Stimulated activated CD8-positive, alpha-beta memory T cell treated with anti-CD3 and anti-CD28 coated beads, Interleukin-12 subunit alpha, Interleukin-12 subunit beta, amount 100 ng/mL, for 4 hours (primary cell): ENCODE measurements at regions not wholly inside any gene's neighbourhood (a gene's known extent, or its start where the extent isn't known, plus 50 kb on each side); places are given as distances from the start of the nearest gene placed in this dataset.
"Not testable (repeated sequence)": the region's sequence is repeated elsewhere in the genome, so short reads cannot be mapped to it uniquely, and the experiment has no call there.

Source experiments
- DNase-seq: peaks from one replicate; pipeline ENCODE4 v3.0.0-alpha.2; 2020; ENCODE audit warnings: low read depth

DNA sequence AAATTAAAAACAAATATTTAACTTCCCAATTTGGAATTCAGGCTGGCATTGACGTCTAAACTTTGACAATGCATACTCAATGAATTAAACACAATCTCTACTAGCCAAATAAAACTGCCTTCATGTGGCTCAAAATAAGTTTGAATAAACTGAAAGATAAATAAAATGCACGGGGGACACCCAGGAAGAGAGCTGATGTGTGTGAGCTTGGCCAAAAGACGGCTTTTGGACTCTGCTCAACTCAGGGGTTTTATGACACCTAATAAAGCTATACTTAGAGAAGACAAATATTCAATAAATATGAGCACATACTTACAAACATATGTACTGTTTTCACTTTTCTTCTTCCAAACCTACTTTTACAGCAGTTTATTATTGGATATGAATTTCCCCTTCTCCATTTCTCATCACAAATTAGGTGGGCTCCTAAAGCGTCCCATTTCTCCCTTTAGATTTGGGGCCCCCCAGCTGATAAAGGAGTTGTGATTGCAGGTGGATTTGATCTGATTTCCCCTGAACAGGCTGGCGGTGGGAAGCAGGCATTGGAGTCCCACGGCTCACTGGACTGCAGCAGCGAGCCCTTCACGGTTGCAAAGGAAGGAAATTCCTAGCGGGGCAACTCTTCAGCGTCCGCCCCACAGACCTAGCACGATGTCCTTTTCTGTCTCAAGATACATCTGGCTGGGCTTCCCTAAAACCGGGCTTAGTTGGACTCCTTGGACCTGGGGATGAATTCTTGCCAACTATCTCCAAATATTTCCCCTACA, 79.6 kb downstream of the INSIG1 start:
- no peak for DNase-seq

DNA sequence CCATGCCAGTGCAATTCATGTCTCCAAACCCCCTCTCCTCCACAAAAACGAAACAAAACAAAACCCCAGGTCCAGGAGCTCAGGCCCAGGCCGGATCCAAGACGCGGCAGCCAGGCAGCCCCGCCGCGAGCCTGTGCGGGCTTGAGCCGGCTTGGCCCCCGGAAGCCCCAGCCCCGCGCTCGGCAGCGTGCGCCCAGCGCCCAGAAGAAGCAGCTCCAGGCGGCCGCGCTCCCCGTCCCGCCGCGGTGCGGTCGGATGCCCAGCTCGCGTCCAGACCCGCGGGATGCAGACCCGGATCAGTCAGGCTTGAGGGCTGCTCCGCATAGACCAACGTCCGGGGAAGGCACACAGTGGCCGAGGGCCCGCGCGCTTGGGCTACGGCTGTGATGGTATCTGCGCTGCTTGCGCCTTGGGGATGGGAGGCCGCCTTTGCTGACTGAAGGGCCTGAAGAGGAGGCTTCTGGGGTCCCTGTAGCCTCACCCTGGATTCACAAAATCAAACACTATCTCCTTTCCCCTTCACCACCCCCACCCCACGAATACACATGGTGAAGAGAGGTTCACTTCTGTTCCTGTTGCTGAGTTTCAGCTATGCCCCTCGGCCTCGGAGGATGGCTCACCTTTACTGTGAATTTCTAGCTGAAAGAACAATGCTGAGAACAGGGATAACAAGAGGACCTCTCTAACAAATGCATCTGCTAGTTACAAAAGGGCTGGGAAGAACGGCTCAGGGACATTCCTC, 79.9 kb upstream of the EN2 start:
- DNase-seq = no peak

DNA sequence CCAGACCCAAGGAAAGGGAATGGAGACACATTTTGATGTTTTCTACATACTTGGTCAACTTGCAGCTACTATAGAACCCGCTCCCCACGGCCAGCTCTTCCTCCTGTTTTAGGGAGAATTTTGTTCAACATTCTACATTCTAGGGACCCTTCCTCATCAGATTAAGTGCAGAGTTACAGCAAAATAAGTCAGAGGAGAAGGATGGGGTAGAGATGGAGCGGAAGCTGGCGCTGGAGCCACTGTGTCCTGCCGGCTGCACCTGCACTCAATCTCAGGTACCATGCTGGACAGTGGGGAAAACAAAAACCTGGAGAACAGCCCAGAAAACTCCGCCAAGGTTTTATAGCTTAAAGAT, 79.4 kb upstream of the EN2 start:
- DNase-seq = no peak

DNA sequence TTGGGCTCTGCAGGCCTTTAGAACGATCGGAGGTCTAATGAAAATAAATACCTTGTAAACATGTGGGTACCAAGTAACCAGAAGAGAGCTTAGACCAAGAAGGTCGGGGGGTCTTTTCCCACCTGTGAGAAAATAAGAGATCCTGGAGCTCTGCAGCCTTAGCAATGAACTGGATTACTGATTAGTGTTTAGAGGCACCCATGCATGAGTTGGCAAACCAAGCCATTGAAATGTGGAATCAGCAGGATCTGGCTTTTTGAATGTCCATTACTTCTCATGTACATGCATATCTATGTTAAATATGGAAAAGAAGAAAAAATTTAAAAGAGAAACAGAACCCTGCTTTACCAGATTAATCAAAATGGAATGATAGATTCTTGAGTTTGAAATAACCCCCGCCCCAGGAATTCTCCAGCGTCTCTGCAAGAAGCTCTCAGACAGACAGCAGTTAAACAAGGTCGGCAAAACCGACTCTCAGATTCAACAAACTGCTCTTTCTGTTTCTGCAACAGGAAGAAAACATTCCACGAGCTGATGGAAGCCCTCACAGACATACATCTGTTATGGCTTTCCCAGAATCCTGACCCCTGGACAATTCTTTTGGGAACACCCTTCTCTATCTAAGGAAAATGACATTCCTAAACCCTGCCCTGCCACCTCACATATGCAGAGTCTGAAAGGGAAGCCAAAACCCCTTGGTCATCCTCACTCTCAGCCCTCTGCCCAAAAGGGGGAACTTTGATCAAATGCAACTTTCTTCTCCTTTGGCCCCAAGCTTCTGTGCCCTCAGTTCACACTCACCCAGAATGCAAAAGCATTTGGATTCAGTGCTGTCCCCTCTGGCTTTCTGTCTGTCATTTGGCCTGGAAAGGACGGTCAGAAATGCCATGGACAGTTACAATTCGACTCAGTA, 78.7 kb upstream of the EN2 start:
- no peak for DNase-seq

DNA sequence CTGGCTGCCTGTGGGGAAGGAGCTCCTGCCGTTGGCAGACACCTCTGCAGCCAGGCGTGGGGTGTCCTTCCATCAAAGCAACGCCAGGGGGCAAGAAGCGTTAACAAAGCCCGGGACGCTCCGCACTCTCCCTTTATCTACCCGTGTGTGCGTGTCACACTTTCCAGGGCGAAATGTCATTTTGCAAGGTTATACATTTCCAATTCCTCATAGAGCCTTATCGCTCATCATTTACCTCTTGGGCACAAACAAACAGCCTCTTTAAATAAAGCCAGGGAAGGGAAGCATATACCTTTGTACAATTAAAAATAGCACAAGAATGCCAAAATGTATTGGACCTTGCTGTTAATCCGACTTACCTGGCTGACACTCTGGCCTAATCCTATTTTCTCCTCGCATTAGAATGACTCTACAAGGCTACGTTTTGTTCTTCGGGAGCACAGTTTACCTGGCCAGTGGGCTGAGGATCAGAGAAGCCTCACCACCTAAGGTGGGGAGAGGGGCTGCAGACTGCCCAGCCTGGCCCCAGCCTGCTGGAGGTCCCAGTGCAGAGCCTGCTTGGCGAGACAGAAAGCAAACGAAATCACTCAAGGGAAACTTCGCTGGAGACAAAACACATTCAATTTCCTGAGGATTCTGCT, 77.6 kb upstream of the EN2 start:
- DNase-seq = peak; percentile 24

DNA sequence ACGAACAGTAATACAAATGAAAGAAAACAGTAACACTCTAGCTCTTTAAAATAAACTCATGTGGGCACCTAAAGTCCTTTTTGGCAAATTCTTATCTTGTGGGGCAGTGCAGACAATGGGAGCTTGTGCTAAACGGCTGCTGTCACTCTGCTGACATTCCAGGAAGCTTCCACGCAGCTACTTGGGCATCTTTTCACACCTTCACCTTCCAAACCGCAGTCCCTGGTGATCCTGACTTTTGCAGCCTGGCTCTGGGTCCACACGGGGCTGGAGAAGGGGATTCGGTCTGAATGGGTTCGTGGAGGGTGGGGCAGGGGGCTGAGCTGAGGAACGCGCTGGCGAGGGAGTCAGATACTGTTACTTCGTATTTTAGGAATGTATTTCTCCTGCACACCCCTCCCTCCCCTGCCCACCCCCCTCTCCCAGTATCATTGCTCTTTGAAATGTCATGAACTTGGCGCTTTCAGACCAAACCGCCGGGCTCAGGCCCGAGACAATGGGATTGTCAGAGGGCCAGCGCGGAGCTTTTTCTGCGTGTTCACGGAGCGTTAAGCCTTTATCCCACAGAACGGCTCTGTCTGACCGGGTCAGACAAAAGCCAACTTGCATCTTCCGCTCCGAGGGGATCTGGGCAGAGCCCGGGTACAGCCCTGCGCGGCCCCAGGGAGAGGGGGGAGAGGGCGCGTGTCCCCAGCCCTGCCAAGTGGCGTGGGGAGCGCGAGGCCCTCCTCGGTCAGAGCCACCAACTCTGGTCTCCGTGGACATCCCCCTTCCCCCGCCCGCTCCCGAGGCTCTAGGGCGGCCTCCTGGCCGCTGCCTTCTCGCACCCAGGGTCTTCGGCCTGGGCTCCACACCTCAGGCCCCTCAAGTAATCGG, 76.7 kb upstream of the EN2 start:
- no peak for DNase-seq

DNA sequence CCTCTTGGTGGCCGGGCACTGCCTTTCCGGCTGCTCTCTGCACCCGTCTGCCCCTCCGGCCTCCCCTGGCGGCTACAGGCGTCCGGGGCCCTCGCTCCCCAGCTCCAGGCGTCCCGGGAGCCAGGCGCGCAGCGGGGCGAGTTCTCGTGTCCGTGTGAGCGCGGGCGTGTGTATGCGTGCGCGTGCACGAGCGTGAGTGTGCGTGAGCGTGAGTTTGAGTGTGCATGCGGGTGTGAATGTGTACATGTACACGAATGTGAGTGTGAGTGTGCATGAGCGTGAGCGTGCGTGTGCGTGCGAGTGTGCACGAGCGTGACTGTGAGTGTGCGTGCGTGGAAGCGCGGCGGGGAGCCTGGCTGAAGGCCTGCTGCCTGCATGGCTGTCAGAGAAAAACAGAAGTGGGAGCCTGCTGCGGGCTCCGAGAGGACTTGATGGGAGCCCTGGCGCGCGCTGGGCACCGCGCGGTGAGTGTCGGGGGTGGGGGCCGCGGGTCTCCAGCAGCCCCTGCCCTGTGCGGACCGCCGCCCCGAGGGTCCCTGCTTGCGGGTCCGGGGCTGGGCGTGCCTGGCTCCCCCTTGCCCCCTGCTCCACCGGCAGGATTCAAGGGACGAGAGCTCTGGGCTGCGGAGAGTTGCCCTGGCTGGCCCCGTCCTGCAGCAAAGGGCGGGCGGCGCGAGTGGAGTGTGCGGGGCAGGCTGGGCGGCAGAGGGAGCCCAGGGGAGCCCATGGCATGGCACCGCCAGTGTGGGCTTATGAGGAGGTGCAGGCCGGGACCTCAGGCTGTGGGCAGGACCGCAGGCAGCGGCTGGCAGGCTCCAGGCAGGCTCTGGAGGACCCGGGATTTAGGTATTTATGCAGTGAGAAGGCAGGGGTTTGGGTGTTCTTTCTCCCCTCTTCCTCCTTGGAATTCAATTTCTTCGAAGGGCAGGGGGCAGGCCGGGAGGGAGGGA, 75.8 kb upstream of the EN2 start:
- no peak for DNase-seq

DNA sequence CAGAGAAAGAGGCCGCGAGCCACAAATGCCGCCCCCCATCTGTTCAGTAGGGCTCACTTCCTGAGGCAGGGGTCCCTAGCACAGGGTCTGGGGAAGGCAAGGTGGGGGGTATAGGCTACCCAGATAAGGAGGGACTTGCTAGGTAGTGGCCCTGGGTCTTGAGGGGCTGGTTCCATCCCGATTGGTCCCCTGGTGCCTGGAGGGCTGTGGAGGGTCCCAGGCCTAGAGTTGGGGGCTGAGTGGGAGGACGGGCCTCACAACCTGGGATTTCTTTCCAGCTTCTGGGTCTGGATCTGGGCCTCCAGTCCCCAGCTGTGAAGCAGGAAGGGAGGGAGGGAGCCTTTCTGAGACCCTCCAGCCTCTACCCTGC, 75.1 kb upstream of the EN2 start:
- DNase-seq = no peak

DNA sequence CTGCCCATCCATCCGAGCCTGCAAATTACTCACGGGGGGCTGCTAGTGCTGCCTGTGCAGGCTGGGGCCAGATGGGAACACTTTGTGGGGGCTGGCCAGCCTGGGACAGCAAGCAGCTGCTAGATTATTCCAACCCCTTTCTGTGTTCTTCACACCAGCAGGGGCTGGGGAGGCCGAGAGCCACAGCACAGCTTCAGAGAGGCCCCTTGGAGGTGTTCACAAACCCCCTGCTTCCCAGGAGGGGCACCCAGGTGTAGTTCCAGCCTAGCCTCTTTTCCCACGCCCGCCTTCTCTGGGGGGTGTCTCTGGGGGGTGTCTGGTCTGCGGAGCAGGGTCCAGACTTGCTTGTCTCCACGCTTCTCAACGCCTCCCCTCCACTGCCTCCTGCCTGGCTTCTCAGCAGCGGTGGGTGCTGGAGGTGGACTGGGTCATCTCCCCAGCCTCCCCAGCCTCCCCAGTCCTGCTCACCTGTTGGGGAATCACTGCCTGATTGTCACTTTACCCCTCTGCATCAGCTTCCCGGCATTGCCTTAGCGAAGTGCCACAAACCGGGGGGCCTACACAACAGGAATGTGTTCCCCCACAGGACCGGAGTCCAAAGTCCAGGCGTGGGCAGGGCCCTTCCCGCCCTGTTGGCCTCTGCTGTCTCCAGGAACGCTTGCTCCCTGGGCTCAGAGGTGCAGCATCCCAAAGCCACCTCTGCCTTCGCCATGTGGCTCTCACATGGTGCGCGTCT, 74.0 kb upstream of the EN2 start:
- DNase-seq = no peak

DNA sequence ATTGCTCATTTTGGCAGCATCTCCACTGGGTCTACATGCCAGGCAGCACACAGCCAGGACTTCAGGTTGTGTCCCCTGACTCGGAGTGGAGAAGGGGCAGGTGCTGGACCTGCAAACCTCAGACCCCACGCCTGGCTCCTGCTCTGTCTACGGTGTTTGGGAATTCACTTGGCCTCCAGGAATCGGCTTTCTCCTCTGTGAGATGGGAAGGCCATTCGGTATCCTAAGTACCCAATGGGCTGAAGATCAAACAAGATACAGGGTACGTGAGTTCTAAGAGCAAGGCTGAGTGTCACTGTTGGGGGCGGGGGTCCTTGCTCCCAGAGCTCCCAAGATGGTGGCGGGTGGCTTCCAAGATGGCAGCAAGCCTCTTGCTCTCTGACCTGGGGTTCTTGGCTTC, 73.2 kb upstream of the EN2 start:
- DNase-seq = no peak

DNA sequence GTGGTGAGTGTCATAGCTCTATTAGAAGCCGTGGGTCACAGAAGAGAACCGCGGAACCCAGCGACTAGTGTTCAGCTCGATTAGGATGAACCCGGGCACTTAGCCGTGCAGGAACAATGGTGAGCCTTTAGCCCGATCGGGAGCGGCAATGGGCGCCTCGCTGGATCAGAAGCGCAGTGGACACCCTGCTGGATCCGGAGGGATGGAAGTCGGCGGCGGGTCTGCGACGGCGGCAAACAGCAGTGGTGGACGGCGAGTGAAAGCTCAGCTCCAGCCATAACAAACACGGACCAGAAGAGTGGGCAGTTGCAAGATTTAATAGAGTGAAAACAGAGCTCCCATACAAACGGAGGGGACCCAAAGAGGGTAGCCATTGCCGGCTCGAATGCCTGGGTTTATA, 72.7 kb upstream of the EN2 start:
- DNase-seq = not testable (repeated sequence)

DNA sequence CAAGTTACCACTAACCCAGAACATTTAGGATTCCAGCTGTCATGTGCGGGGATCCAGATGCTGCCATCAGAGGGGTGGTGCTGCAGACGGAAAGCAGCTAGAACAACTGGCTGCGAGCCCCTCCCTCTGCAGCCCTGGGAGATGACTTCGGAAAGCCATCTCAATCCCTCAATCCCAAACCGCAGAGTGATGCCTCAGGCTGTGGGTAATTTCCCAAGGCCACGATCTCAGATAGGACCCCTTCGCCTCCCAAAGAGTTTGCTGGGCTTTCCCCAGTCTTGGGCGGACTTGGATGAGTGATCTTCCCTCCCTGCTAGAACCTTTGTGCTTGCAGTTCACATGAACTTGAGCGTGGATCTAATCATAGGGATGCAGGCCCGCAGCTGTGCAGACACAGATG, 71.3 kb upstream of the EN2 start:
- no peak for DNase-seq

DNA sequence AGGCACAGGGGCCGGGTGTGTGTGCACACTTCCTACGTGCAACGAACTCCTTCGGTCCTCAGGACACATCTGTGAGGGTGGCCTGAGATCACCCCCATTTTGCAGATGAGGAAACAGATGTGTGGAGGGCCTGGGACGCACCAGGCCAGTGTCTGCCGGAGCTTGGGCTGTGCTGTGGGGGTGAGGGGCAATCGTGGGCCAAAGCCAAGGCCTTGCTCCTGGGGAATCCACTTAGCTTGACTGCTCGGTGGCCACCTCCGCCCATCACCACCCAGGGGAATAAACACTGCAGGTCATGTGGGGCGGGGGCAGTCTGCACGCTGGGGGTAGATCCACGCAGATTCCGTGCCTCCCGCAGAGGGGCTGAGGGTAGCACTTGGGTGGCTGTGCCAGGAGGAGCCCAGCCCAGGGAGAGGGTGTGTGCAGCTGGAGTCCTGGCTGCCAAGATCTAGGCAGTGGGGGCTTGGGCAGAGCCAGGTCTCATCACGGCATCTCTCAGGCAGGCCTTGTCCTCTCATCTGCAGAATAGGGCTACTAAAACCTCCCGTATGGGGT, 70.8 kb upstream of the EN2 start:
- no peak for DNase-seq

DNA sequence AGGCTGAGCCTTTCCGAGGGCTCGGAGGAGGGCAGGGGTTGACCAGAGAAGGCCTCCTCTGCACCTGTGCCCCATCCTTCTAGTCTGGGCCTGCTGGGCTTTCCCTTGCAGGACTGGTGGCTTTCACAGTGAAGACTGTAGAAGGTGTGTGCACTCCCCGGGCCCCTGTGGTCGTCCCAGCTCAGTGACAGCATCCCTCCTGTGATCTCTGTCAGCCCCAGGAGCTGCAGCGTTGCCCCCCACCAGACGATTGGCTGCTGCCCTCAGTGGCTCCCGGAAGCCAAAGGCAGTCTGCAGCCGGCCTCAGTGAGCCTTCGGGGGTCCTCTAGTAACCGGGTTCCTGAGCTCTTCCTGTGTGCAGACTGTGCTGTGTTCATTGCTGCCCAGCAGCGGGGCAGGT, 69.4 kb upstream of the EN2 start:
- DNase-seq = no peak

DNA sequence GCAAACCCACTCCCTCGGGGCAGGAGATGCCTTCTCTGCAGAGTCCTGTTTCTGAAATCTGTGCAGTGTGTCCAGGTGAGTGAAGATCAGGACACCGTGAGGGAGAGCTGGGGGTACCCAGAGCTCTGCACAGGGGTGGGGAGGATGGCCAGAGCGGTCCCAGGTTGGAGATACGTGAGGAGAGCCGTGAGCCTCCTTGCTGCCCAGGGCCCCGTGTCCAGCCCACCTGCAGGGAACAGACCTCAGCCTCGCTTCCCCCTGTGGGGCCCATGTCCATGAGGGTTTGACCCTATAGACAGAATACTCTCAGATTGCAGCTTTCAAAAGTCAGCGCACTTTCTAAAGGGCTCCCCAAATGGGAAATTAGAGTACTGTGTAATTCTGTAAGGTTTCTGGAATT, 66.5 kb upstream of the EN2 start:
- no peak for DNase-seq

DNA sequence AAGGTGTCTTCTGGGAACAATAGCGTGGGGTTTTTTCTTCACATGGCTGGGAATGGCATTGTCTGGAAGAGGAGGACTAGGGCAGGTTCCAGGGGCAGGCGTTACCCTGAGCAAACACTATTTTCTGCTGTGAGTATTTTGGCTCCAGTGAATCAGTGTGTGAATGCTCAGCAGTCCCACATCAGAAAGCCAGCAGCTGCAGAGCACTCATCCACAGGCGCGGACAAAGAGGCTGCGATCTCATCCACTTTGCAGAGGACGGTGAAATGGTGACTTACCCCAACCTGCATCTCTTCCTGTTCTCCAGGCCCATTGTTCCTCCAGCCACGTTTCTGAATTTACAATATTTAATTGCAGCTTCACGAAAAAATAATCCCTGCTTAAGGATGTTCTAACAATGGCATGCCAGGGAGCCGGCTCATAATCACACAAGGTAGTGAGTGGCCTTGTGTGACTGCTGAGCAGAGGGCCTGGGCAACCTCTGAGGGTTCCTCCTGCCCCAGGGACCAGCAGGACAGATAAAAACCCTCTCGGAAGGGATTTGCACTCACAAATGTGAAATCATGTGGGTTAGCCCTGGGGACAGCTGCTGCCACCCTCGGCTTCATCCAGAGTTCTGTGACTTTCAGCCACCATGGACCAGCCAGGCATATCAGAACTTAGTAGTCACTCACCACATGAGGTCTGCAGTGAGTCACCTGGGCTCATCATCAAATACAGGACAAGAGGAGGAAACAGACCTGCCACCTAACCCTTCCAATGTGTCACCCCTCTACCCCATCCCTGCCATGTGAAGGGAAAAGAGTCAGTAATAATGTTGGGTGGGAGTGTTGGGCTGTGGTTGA, 65.0 kb upstream of the EN2 start:
- no peak for DNase-seq

DNA sequence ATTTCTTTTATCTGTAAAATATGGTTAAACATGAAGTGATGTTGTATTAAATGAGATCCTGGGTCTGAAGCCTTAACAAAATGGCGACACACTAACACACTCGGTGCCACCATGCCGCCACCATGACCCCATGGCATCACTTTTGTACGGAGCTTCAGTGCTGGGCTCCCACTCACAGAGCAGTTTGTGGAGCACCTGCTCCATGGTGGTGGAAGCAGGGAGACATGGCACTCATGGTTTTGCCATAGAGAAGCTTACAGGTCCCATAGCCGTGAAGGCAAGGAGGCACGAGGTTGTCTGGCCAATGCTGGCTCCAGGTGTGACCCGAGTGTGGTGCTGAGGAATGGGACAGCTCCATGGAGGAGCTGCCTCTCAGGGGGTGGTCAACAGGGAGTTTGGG, 63.5 kb upstream of the EN2 start:
- DNase-seq = no peak

DNA sequence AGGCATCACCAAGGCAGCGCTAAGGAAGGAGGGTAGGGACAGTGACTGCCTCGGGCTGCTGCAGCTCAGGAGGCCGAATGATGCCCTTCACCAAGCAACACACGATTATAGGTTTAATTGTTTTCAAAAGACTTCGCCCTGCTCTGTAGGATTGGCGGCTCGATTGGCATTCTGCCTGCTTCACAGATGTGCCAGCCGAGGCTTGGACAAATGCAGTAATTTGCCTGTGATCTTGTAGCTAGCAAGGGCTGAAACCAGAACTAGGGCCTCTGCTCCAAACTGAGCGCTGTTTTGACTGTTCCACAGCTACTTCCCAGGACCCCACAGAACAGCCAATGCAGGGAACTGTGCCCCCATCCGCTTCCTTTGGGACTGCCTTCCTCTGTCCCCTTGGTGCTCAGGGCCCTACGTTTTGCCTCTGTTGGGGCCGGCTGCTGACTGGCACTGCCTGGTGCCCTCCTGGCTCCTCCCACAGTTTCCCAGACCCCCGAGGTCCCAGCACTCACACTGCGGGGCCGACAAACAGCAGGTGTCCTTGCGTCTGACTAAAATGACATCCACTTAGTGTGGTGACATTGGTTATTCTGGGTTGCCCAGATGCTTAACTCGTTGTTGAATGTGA, 62.6 kb upstream of the EN2 start:
- DNase-seq = no peak
